ENCODE measurements at regions not wholly inside any gene's neighbourhood (a gene's known extent, or its start where the extent isn't known, plus 50 kb on each side); places are given as distances from the start of the nearest gene placed in this dataset.
"Not testable (repeated sequence)": the region's sequence is repeated elsewhere in the genome, so short reads cannot be mapped to it uniquely, and the experiment has no call there.

DNA sequence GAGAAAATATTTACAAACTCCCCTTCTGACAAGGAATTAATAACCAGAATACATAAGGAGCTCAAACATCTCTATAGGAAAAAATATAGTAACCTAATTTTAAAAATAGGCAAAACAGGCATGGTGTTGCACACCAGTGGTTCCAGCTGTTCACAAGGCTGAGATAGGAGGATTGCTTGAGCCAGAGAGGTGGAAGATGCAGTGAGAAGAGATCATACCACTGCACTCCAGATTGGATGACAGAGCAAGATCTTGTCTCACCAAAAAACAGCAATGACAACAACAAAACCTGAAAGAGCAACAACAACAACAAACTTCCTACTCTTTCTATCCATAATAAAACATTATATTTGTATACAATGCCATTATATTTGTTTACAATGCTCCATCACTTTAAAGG is 304.4 kb upstream of the CNTNAP2 start:
- TF ChIP-seq, protein P1, sequence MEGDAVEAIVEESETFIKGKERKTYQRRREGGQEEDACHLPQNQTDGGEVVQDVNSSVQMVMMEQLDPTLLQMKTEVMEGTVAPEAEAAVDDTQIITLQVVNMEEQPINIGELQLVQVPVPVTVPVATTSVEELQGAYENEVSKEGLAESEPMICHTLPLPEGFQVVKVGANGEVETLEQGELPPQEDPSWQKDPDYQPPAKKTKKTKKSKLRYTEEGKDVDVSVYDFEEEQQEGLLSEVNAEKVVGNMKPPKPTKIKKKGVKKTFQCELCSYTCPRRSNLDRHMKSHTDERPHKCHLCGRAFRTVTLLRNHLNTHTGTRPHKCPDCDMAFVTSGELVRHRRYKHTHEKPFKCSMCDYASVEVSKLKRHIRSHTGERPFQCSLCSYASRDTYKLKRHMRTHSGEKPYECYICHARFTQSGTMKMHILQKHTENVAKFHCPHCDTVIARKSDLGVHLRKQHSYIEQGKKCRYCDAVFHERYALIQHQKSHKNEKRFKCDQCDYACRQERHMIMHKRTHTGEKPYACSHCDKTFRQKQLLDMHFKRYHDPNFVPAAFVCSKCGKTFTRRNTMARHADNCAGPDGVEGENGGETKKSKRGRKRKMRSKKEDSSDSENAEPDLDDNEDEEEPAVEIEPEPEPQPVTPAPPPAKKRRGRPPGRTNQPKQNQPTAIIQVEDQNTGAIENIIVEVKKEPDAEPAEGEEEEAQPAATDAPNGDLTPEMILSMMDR (IDR thresholded peaks at IDR 0.05; ENCODE audit: control insufficient read depth, extremely low read depth, insufficient read depth): no peak
- DNase-seq (ENCODE audit: low read depth): no peak
- H3K4me3 ChIP-seq (ENCODE audit: low read depth, low read length): no peak overlapping the region

DNA sequence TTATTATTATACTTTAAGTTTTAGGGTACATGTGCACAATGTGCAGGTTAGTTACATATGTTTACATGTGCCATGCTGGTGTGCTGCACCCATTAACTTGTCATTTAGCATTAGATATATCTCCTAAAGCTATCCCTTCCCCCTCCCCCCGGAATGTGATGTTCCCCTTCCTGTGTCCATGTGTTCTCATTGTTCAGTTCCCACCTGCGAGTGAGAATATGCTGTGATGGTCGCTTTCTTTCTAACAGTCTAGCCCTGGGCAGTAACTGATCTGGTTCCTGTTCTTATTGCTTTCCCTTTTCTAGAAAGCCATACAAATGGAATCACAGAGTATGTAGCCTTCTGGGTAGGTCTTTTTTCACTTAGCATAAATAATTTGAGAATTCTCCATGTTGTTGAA is 311.1 kb upstream of the CNTNAP2 start:
- H3K4me3 ChIP-seq (ENCODE audit: low read depth, low read length); DNase-seq (ENCODE audit: low read depth): not testable (repeated sequence)

DNA sequence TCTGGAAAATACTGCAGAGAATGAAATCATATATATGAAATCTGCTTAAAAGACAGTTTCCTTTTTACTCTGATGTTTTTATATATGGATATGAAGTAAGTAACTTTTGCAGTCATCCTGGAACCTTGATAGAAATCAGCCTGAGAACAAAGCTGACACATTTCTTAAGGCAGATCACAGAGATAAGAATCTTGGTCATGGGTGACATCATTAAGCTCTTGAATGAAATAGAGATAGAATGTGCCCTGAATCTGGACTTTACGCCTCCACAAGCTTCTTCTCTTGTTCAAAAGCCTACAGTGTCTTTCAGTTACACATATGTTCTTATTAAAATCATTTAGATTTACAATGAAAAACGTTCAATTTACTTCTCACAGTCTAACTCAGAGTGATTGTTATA is 319.1 kb upstream of the CNTNAP2 start:
- TF ChIP-seq, protein P1 (IDR thresholded peaks at IDR 0.05; ENCODE audit: control insufficient read depth, extremely low read depth, insufficient read depth): no peak
- H3K4me3 ChIP-seq (ENCODE audit: low read depth, low read length): no peak overlapping the region
- DNase-seq (ENCODE audit: low read depth): no peak

DNA sequence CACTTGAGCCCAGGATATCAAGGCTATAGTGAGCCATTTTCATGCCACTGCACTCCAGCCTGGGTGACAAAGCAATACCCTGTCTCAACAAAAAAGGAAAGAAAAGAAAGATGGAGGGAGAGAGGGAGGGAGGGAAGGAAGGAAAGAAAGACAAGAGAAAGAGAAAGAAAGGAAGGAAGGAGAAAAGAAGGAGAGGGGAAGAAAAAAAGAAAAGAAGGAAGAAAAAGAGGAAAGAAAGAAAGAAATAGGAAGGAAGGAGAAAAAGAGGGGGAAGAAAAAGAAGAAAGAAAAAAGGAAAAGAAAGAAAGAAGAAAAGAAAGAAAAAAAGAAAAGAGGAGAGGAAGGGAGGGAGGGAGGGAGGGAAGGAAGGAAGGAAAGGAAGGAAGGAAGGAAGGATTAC is 321.5 kb upstream of the CNTNAP2 start:
- DNase-seq (ENCODE audit: low read depth): no peak
- TF ChIP-seq, protein P1 (IDR thresholded peaks at IDR 0.05; ENCODE audit: control insufficient read depth, extremely low read depth, insufficient read depth): no peak

DNA sequence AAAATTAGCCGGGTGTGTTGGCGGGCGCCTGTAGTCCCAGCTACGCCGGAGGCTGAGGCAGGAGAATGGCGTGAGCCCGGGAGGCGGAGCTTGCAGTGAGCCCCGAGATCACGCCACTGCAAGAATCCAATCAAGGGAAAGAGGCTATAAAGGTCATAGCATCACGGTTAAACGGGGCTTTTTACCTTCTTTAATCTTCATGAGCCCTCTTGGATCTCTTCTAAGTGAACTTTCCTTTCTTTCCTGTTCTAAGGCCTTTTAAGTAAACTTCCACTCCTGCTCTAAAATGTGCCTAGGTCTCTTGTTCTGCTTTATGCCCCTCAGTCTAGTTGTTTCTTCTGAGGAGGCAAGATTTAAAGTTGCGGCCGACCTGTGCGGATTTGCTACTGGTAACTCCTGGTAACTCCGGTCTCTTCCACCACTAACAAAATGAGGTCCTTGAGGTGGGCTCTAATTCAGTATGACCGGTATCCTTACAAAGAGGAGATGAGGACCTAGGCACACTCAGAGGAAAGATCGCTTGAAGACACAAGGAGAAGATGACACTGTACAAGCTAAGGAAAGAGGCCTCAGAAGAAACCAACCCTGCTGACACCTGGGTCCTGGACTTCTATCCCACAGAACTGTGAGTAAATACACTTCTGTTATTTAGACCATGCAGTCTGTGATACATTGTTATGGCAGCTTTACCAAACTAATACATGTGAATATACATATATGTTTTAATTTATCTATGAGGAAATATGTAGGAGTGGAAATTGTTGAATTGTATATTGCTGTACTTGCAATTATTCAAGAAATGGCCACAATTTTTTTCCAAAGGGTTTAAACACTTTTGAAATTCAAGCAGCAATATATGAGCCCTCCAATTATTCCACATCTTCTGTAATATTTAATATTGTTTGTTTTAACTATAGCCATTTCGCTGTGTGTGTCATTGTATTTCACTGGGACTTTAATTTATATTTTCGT is 331.5 kb upstream of the CNTNAP2 start:
- H3K4me3 ChIP-seq (ENCODE audit: low read depth, low read length): no peak overlapping the region
- no peak for DNase-seq (ENCODE audit: low read depth)
- TF ChIP-seq, protein P1 (IDR thresholded peaks at IDR 0.05; ENCODE audit: control insufficient read depth, extremely low read depth, insufficient read depth): no peak

More for the DNA sequence above, 321.5 kb upstream of the CNTNAP2 start:
- no peak overlapping the region for H3K4me3 ChIP-seq (ENCODE audit: low read depth, low read length)

DNA sequence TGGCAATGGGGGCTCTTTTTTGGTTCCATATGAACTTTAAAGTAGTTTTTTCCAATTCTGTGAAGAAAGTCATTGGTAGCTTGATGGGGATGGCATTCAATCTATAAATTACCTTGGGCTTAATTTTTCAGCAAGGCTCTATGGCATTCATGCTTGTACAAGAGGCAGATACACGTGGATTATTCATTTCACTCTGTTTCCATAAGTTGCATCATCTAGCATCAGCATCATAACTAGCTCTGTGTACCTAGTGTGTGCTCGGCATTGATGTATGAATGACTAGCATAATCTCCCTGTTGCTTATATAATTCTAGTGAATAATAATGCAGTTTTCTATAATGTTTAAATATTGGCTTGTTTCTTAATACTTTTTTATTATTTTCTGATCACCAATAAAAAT is 335.2 kb upstream of the CNTNAP2 start:
- not testable (repeated sequence) for H3K4me3 ChIP-seq (ENCODE audit: low read depth, low read length); DNase-seq (ENCODE audit: low read depth)

DNA sequence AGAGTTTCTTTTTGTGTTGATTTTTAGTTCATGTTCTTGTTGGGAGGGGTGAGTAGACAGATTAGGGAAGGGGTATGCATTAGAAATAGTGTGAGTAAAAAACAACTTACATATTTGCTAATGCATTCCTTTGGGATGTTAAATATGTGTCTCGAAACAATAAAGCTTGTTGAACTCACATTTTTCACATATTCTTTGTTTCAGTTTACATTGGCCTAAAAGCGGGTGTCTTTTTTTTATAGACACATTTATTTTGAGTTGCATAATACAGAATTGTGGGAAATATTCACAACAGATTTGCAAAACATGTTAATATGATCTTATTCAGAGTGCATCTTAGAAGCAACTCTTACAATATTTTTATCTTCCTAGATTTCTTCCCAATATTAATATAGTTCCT is 337.5 kb upstream of the CNTNAP2 start:
- H3K4me3 ChIP-seq (ENCODE audit: low read depth, low read length): no peak overlapping the region
- TF ChIP-seq, protein P1 (IDR thresholded peaks at IDR 0.05; ENCODE audit: control insufficient read depth, extremely low read depth, insufficient read depth): no peak
- no peak for DNase-seq (ENCODE audit: low read depth)

DNA sequence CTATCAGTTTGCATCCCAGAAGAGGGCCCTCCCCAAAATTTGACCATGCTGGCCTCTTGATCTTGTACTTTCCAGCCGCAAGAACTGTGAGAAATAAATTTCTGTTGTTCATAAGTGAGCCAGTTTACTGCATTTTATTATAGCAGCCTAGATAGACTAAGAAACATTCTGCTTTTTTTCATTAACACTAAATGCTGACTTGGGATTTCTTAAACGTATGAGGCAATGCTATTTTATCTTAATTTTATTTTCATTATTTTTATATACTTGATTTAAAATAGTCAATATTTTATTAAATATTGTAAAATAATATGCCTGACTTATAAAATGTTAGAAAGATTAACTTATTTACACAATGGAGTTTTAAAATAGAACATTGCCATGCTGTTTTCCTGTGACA is 341.8 kb upstream of the CNTNAP2 start:
- no peak overlapping the region for H3K4me3 ChIP-seq (ENCODE audit: low read depth, low read length)
- TF ChIP-seq, protein P1 (IDR thresholded peaks at IDR 0.05; ENCODE audit: control insufficient read depth, extremely low read depth, insufficient read depth): no peak
- DNase-seq (ENCODE audit: low read depth): no peak
